Spleen (tissue), 11 donors: ENCODE measurements at regions not wholly inside any gene's neighbourhood (a gene's known extent, or its start where the extent isn't known, plus 50 kb on each side); places are given as distances from the start of the nearest gene placed in this dataset.
"Not testable (repeated sequence)": the region's sequence is repeated elsewhere in the genome, so short reads cannot be mapped to it uniquely, and the experiment has no call there.

Experiments used
- DNase-seq: peaks from one replicate; pipeline ENCODE4 v3.0.0-alpha.2; 2020
- H3K27ac ChIP-seq, 8 donors: fragments of 200-600 bp; sonication (generic) in 7 of 8; 1 replicate in 4 of 8; 2 replicates in 4 of 8; pipeline versions ENCODE4 v1.5.0 to v1.8.0; 2016 to 2021; ENCODE audit warnings: inconsistent platforms in 4 of 8, mild to moderate bottlenecking in 4 of 8, moderate library complexity in 1 of 8
- H3K27me3 ChIP-seq, 7 donors: fragments of 200-600 bp; sonication (generic) in 6 of 7; replicated peaks in 1 of 7; 1 replicate in 4 of 7; 2 replicates in 3 of 7; pipeline versions ENCODE4 v1.5.0 to v1.8.0; 2016 to 2021; ENCODE audit warnings: inconsistent platforms in 3 of 7, mild to moderate bottlenecking in 1 of 7
- H3K36me3 ChIP-seq, 6 donors: fragments of 200-600 bp; sonication (generic) in 5 of 6; 1 replicate in 4 of 6; 2 replicates in 2 of 6; pipeline versions ENCODE4 v1.5.0 to v1.8.0; 2016 to 2021; ENCODE audit warnings: inconsistent platforms in 2 of 6
- H3K4me1 ChIP-seq, 6 donors: fragments of 200-600 bp; sonication (generic) in 5 of 6; 1 replicate in 3 of 6; 2 replicates in 3 of 6; pipeline versions ENCODE4 v1.5.0 to v1.8.0; 2016 to 2021; ENCODE audit warnings: inconsistent platforms in 3 of 6
- H3K4me3 ChIP-seq, 8 donors: fragments of 200-600 bp; sonication (generic) in 7 of 8; 1 replicate in 4 of 8; 2 replicates in 4 of 8; pipeline versions ENCODE4 v1.5.0 to v1.8.0; 2016 to 2021; ENCODE audit warnings: inconsistent platforms in 4 of 8, mild to moderate bottlenecking in 4 of 8, moderate library complexity in 2 of 8
- H3K9me3 ChIP-seq, 8 donors: fragments of 200-600 bp; sonication (generic) in 7 of 8; 1 replicate in 4 of 8; 2 replicates in 4 of 8; pipeline versions ENCODE4 v1.5.0 to v1.8.0; 2016 to 2021; ENCODE audit warnings: inconsistent platforms in 4 of 8
- POLR2A ChIP-seq, 3 donors: fragments of 450-650 bp; IDR thresholded peaks; one replicate each; pipeline ENCODE4 v1.5.1; 2017; ENCODE audit warnings: antibody characterized with exemption in 3 of 3, mild to moderate bottlenecking in 1 of 3
- POLR2AphosphoS5 ChIP-seq, 3 donors: sonication (generic); formaldehyde crosslinking; IDR thresholded peaks; one replicate each; pipeline ENCODE4 v1.5.1; 2017; ENCODE audit warnings: antibody characterized with exemption in 3 of 3
- WGBS, 5 donors: extraction: QIAGEN DNeasy Blood & Tissue Kit in 3 of 5; methylation state at CpG; one replicate each; pipeline versions ENCODE4 v1.1.5 to v1.1.7; 2013 to 2018; 5-methylcytosine and 5-hydroxymethylcytosine counted together
- intact Hi-C: fragments of 100-400 bp; cut with DNase I; formaldehyde crosslinking; loops from one replicate; pipeline ENCODE4 v1.15.0; 2023; ENCODE audit warnings: low total_unique reads
- TF ChIP-seq, protein P1 (sequence below), 11 experiments: fragments of 200-600 bp in 7 of 11; fragments of 450-650 bp in 4 of 11; sonication (generic) in 4 of 11; IDR thresholded peaks in 8 of 11; conservative IDR thresholded peaks in 3 of 11; 1 replicate in 7 of 11; 2 replicates in 4 of 11; pipeline versions ENCODE4 v1.4.0 to v1.8.0; 2016 to 2021; ENCODE audit warnings: antibody characterized with exemption in 11 of 11, inconsistent platforms in 4 of 11, mild to moderate bottlenecking in 1 of 11
- donor health status: healthy with polysubstance abuse.
- donor health status: DM: no; HTN: no; CAD: no; lungs with moderate emphysema.
- donor health status: DM: no; HTN: no; CAD: no.
- donor health status: Bipolar disorder and iron deficiency.
- donor health status: healthy.
- donor health status: DM: no; HTN: no; CAD: no.
- donor health status: DM: yes; HTN: yes; CAD: no.

DNA sequence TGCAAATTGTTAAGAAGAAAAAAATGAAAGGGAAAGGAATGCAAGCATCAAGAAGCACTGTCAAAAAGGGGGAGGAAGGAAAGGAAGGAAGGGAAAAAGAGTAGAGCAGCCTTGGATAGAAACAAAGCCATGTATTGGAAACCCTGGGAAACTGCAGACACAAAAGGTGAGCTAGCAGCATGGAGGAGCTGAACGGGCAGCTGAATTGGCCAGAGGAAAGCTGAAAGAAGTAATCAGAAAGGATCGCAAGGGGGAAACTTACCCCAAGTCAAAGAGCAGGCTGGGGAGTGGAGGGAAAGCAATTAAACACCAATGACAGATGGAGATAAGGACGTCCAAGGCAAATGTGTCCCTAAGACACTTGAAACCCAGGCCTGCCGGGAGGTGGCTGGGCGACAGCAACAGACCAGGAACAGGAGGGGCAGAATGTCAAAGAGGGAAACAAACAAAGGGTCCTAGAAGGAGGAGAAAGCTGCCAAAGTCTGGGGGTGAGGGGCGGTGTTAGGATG, 93.8 kb upstream of the SVIL start:
- TF ChIP-seq POLR2AphosphoS5 (IDR thresholded peaks at IDR 0.05): no peak
- TF ChIP-seq, protein P1, sequence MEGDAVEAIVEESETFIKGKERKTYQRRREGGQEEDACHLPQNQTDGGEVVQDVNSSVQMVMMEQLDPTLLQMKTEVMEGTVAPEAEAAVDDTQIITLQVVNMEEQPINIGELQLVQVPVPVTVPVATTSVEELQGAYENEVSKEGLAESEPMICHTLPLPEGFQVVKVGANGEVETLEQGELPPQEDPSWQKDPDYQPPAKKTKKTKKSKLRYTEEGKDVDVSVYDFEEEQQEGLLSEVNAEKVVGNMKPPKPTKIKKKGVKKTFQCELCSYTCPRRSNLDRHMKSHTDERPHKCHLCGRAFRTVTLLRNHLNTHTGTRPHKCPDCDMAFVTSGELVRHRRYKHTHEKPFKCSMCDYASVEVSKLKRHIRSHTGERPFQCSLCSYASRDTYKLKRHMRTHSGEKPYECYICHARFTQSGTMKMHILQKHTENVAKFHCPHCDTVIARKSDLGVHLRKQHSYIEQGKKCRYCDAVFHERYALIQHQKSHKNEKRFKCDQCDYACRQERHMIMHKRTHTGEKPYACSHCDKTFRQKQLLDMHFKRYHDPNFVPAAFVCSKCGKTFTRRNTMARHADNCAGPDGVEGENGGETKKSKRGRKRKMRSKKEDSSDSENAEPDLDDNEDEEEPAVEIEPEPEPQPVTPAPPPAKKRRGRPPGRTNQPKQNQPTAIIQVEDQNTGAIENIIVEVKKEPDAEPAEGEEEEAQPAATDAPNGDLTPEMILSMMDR (IDR thresholded peaks at IDR 0.05 in 8 of 11, conservative IDR thresholded peaks at IDR 0.05 in 3 of 11): no peak
- no peak for TF ChIP-seq POLR2A (IDR thresholded peaks at IDR 0.05)
- no peak for DNase-seq
- H3K27ac ChIP-seq: no peak overlapping the region
- H3K4me1 ChIP-seq: peaks cover 0 to 56% (median 18%) of the 10 kb centered on the region in 6 donors
- H3K4me3 ChIP-seq: no peak overlapping the region
- 63 to 76% (median 68%) methylated on average over 6 of the region's 6 CpGs for WGBS, 5 donors
- H3K9me3 ChIP-seq: no peaks in the 10 kb centered on the region
- no peaks in the 10 kb centered on the region for H3K27me3 ChIP-seq
- intact Hi-C loops: no loop called here
- H3K36me3 ChIP-seq: no peaks in the 10 kb centered on the region

DNA sequence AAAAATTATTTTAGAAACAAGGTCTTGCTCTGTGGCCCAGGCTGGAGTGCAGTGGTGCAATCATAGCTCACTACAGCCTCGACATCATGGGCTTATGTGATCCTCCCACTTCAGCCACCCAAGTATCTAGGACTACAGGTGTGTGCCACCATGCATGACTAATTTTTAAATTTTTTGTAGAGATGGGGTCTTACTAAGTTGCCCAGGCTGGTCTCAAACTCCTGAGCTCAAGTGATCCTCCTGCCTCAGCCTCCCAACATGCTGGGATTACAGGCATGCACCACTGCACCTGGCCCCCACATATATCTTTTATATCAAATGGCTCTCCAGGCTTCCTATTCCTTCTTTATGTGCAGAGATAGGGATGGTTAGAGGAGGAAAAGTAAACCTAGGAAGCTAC, 91.2 kb upstream of the SVIL start:
- H3K27ac ChIP-seq: peak overlapping the region in 3 of 8 donors; percentile 38 to 60 (median 44)
- H3K27me3 ChIP-seq, H3K9me3 ChIP-seq, H3K36me3 ChIP-seq, H3K4me3 ChIP-seq, intact Hi-C loops, DNase-seq: not testable (repeated sequence)
- whole genome bisulfite sequencing, 5 donors: 23 to 77% (median 53%) methylated on average over 1 of the region's 1 CpG
- peaks cover 0 to 34% (median 20%) of the 10 kb centered on the region in 6 donors for H3K4me1 ChIP-seq

DNA sequence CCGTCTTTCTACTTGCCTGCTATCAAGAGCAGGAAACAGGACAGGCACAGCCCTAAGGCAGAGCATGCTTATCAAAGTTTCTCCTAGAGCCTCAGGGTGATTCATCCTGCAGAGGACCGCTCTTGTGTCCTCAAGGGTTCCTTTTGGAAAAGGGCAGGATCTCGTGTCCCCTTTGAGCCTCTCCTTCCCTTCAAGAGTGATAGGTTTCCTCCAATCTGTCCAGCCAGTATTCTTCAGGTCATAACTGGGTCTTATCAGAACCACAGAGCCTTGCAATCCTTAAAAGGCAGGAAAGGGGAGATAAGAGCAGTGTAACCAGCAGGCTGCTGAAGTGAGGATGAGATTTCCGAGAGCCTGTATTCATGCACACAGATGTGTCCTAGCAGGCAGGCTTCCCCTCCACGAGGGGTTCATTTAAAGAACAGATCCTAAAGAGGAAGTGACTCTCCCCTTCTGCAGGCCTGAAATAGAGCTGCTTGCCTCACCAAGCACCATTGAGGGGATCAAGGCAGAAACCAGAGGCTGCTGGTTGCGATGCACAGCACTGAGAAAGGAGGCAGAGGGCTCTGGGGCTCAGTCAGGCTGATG, 90.5 kb upstream of the SVIL start:
- WGBS, 5 donors: 26 to 39% (median 35%) methylated on average over 6 of the region's 6 CpGs
- no peak for DNase-seq
- no peak overlapping the region for H3K4me3 ChIP-seq
- no peaks in the 10 kb centered on the region for H3K27me3 ChIP-seq
- peaks cover 0 to 34% (median 19%) of the 10 kb centered on the region in 6 donors for H3K4me1 ChIP-seq
- TF ChIP-seq POLR2A (IDR thresholded peaks at IDR 0.05) (no peak), POLR2AphosphoS5 (IDR thresholded peaks at IDR 0.05) (peak in 1 of 3 donors; percentile 25)
- H3K36me3 ChIP-seq: no peaks in the 10 kb centered on the region
- peak overlapping the region in 5 of 8 donors; percentile 8 to 60 (median 38) for H3K27ac ChIP-seq
- H3K9me3 ChIP-seq: peaks cover 0 to 12% (median 10%) of the 10 kb centered on the region in 8 donors
- intact Hi-C loops: no loop called here

DNA sequence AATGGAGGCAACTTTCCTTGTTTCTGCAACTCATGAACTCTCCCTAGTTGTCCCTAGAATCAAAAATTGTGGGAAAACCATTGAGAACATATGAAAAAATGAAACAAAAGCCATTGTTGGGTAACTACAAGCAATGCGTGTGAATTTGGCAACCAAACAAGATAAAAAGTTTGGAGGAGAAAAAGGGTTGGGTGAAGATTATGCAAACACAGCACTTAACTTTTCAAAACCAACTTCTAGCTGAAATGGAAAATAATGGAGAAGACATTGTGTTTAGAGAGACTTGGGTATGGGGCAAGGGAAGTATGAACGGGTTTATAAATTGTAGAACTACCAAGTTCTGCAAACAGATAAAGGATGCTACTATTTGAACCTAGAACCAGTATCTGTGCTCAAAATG, 89.0 kb upstream of the SVIL start:
- Histone ChIP-seq H3K36me3 (no peaks in the 10 kb centered on the region), H3K4me3 (no peak overlapping the region), H3K9me3 (peaks cover 3 to 27% (median 23%) of the 10 kb centered on the region in 8 donors), H3K27ac (peak overlapping the region in 2 of 8 donors; percentile 25 to 49), H3K4me1 (peaks cover 0 to 40% (median 19%) of the 10 kb centered on the region in 6 donors), H3K27me3 (no peaks in the 10 kb centered on the region)
- 39 to 77% (median 66%) methylated on average over 2 of the region's 2 CpGs for WGBS, 5 donors
- intact Hi-C loops: no loop called here
- no peak for TF ChIP-seq POLR2A (IDR thresholded peaks at IDR 0.05)
- no peak for TF ChIP-seq POLR2AphosphoS5 (IDR thresholded peaks at IDR 0.05)
- TF ChIP-seq, protein P1 (IDR thresholded peaks at IDR 0.05 in 8 of 11, conservative IDR thresholded peaks at IDR 0.05 in 3 of 11): no peak
- DNase-seq: no peak

DNA sequence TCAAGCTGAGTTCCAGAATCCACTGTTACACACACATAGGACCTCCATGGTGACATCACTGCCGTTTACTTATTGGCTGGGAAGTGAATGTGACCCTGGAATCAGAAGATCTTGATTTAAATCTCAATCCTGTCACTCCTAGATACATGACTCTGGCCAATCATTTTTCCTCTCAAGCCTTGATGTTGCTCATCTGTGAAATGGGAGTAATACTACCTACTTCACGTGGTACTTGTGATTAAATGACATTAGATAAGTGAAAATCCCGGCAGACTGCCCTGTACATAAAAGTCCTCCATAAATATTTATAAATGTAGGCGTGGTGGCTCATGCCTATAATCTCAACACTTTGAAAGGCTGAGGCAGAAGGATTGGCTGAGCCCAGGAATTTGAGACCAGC, 88.0 kb upstream of the SVIL start:
- WGBS, 5 donors: 69 to 89% (median 87%) methylated on average over 4 of the region's 4 CpGs
- DNase-seq: no peak
- TF ChIP-seq POLR2A (IDR thresholded peaks at IDR 0.05): no peak
- no peak for TF ChIP-seq POLR2AphosphoS5 (IDR thresholded peaks at IDR 0.05)
- TF ChIP-seq, protein P1 (IDR thresholded peaks at IDR 0.05 in 8 of 11, conservative IDR thresholded peaks at IDR 0.05 in 3 of 11): no peak
- Histone ChIP-seq H3K36me3 (no peaks in the 10 kb centered on the region), H3K4me3 (no peak overlapping the region), H3K27me3 (no peaks in the 10 kb centered on the region), H3K9me3 (peaks cover 3 to 33% (median 27%) of the 10 kb centered on the region in 8 donors), H3K27ac (no peak overlapping the region), H3K4me1 (peaks cover 0 to 41% (median 19%) of the 10 kb centered on the region in 6 donors)
- intact Hi-C loops: no loop called here
